DOHH2 (cell line): ENCODE measurements at regions not wholly inside any gene's neighbourhood (a gene's known extent, or its start where the extent isn't known, plus 50 kb on each side); places are given as distances from the start of the nearest gene placed in this dataset.

ENCODE experiments used
- CTCF ChIP-seq: fragments of 200-600 bp; sonication (generic); IDR thresholded peaks from one replicate; pipeline ENCODE4 v1.5.1; 2014; ENCODE audit warnings: antibody characterized with exemption, mild to moderate bottlenecking, low read depth, low read length; ENCODE audit not compliant: poor library complexity, severe bottlenecking
- EZH2phosphoT487 ChIP-seq: fragments of 200-600 bp; sonication (generic); IDR thresholded peaks from 2 replicates; pipeline ENCODE4 v1.6.1; 2017; ENCODE audit warnings: borderline replicate concordance, mild to moderate bottlenecking, antibody characterized with exemption, low read length, moderate library complexity, mixed read lengths

- TF ChIP-seq CTCF (peak; percentile 69), EZH2phosphoT487 (no peak)
Observed at GRCh38 chr6:100116411-100117194, 122.6 kb upstream of the MCHR2 start.
